NCI-H1048 (cell line): ENCODE measurements at regions not wholly inside any gene's neighbourhood (a gene's known extent, or its start where the extent isn't known, plus 50 kb on each side); places are given as distances from the start of the nearest gene placed in this dataset.
"Not testable (repeated sequence)": the region's sequence is repeated elsewhere in the genome, so short reads cannot be mapped to it uniquely, and the experiment has no call there.

Experiments used
- DNase-seq: peaks from one replicate; lab custom pipeline; 2025; lab: John Stamatoyannopoulos, UW

DNA sequence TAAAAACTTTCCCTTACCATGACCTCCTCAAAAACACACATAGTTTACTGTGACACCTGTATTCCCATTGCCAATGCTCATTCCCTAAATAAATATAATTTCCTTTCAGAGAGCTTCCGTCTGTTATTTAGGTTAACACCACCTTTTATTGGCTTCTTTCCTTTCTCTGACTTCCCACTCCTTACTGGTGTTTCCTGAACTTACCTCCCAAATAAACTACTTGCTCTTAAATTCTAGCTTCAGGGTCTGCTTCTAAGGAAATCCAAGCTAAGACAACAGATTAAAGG, 67.4 kb upstream of the ZNF746 start:
- no peak for DNase-seq

GRCh38 chr7:149564340-149565095, 66.9 kb upstream of the ZNF746 start:
- no peak for DNase-seq

GRCh38 chr7:149562602-149563001, 65.0 kb upstream of the ZNF746 start:
- DNase-seq: no peak

GRCh38 chr7:149561072-149561471, 63.5 kb upstream of the ZNF746 start:
- no peak for DNase-seq

DNA sequence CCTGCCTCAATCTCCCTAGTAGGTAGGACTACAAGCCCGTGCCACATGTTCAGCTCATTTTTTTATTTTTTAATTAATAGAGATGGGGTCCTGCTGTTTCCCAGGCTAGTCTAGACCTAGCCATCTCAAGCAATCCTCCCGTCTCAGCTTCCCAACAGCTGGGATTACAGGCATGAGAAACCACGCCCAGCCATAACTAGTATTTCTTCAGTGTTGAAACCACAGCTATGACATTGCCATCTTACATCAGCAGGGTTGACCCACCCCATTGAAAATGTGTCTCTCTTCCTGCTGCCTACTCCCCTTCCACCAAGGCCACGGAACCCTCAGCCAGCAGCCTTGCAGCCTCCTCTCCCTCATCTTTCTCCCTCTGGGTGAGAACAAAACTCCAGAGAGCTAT, 62.1 kb upstream of the ZNF746 start:
- no peak for DNase-seq

GRCh38 chr7:149558149-149558861, 60.7 kb upstream of the ZNF746 start:
- no peak for DNase-seq

- DNase-seq: not testable (repeated sequence)
Observed at GRCh38 chr7:149556525-149556924, 58.9 kb upstream of the ZNF746 start.

- DNase-seq: not testable (repeated sequence)
Observed at GRCh38 chr7:149554821-149555220, 57.2 kb upstream of the ZNF746 start.

GRCh38 chr7:149553991-149554390, 56.4 kb upstream of the ZNF746 start:
- not testable (repeated sequence) for DNase-seq

DNA sequence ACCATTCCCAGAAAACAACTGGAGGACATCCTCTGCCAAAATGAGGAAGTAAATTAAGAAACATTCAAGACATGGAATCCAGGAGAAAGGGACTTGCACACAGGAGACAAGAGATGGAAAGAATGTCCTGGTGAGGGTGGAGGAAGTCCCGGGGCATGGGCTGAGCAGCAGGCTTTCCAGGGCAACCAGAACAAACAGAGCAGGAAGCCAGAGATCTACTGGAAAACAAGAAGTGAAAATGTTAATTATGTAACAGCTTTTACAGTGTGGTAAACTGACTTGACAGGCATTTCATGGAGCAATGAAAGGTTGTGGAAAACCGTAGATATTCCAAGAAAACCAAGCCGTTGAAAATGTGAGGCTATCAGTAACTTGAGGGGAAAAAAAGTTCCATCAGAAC, 55.2 kb upstream of the ZNF746 start:
- no peak for DNase-seq
